ENCODE measurements at regions not wholly inside any gene's neighbourhood (a gene's known extent, or its start where the extent isn't known, plus 50 kb on each side); places are given as distances from the start of the nearest gene placed in this dataset.
"Not testable (repeated sequence)": the region's sequence is repeated elsewhere in the genome, so short reads cannot be mapped to it uniquely, and the experiment has no call there.

DNA sequence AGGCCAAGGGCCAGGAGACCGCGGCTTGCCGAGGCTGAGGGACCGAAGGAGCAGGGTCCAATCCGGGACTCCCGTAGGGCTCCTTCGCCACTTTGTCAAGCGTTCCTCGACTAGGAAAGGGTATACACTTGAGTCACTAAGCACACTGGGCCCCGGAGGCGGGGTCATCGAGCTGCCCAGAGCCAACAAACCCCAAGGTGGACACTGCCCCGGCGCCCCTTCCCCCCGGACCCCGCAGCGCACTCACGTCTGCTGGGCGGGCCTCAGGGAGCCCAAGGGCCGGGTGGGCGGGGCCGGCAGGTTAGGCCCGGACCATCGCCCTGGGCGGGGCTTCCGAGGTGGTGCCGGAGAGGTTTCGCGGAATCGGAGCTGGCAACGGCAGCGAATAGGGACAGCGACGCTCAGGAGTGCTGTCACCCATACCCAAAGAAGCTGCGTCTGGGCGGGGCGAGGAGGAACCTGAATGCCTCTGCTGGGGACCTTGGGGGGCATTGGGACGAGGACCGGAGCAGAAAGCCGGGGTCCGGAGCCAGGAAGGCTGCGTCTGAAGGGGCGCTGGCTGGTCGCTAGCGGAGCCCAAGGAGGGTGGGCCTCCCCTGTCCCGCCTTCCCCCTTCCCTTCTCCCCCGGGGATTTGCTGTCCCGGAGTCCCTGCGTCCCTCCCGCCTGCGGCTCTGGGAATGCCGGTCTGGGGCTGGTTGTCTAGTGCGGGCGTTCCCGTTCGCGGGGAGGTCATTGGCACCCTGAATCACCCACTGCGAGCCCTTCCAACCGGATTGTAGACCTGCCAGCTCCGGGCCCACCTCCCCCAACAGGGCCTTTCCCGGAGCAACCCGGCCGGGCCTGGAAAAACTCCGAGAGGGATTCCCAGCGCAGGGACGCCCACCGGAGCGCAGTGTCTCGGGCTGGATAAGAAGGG lies 118.2 kb upstream of the SMURF2 start:
- ATAC-seq (peak; percentile 62 to 69), DNase-seq (peak; percentile 69)
- peak overlapping the region; percentile 73 for H3K4me3 Mint-ChIP-seq
- H3K27me3 Mint-ChIP-seq (ENCODE audit: low read depth) = peaks cover 5% of the 10 kb centered on the region
- peaks cover 4% of the 10 kb centered on the region for H3K36me3 Mint-ChIP-seq (ENCODE audit: insufficient read depth)
- H3K4me1 Mint-ChIP-seq (ENCODE audit: low read depth) = peaks cover 36% of the 10 kb centered on the region
- no peaks in the 10 kb centered on the region for H3K9me3 Mint-ChIP-seq

DNA sequence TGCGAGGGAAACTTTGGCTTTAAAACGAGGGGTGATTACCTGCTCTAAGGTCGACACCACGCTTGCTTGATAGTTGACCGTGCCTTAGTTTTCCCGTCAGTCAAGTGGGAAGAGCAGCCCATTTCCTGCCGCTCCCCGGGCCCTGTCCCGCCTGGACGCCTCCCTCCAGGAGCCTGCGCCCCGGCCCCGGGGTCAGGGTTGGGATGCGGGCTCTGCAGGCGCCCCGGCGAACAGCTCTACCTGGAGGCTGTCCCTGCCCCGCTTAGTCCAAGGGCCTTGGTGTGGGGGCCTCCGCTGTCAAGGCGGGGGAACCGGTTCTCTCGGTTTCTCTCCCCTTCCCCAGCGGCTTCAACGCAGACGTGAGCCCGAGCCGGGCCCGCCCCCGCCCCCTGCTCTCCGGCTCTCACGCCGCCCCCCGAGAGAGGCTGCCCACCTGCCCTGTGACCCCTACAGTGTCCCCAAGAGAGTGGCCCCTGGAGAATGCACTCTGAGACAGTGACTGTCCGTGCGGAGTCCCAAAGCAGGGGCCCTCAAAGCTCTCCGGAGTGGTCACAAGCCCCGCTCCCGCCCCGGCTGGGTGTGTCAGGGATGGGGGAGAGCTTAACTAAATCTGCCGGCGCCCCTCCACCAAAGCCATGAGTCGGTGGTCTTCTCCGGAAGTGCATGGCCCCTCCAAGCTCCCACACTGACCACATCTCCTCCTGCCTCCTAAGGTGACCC lies 117.4 kb upstream of the SMURF2 start:
- Mint-ChIP-seq H3K4me3 (peak overlapping the region; percentile 51), H3K27me3 (ENCODE audit: low read depth) (peaks cover 5% of the 10 kb centered on the region), H3K4me1 (ENCODE audit: low read depth) (peaks cover 36% of the 10 kb centered on the region), H3K9me3 (no peaks in the 10 kb centered on the region), H3K36me3 (ENCODE audit: insufficient read depth) (no peaks in the 10 kb centered on the region)
- DNase-seq = no peak
- ATAC-seq = no peak

DNA sequence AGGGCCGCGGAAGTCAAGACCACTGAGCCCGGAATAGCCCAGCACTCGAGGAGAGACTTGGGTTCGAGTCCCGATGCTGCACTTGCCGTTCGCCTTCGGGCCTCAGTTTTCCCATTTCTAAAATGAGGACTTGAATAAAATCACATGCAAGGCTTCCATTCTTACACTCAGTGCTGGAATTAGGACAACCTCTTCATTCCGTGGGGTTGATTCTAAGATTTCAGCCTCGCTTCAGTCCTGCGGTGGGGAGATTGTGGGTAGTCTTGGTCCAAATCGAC lies 116.9 kb upstream of the SMURF2 start:
- peak overlapping the region; percentile 45 for H3K4me3 Mint-ChIP-seq
- not testable (repeated sequence) for H3K9me3 Mint-ChIP-seq; ATAC-seq; DNase-seq; H3K27me3 Mint-ChIP-seq (ENCODE audit: low read depth); H3K36me3 Mint-ChIP-seq (ENCODE audit: insufficient read depth)
- H3K4me1 Mint-ChIP-seq (ENCODE audit: low read depth) = peaks cover 36% of the 10 kb centered on the region

DNA sequence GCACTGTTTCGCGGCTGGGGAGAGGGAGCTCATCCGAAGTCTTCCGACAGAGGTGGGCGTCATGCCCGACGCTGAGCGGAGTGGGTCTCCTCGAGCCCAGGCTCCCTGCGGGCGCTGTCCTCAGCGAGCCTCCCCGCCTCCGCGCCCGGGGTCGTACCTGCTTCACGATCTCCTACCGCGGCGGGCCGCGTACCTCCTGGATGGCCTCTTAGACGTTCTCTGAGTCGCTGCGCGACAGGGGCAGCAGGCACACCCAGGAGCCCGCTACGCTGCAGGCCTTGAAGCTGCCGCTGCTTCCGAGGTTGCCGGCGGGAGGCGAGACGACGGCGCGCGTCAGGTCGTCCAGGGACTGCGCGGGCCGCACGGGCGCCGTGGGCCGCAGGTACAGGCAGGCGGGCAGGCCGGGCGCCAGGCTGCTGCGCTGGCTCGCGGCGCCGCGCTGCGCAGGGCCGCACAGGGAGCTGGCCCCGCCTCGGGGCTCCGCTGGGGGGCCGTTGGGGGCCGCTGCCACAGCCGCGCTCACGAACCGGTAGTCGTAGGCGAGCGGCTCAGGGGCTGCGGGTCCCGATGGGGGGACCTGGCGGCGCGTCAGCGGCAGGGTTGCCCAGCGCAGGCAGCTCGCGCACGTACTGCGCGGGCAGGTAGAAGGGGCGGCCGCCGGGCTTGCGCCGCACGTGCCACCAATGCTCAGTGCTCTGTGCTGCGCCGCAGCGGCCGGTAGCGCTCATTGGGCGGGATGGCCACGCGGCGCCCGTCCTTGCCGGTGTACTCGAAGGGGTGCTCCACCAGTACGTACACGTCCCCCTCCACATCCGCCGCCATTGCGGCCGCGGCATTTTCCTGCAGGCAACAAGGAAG lies 116.4 kb upstream of the SMURF2 start:
- DNase-seq (no peak), ATAC-seq (peak; percentile 16 to 20)
- no peaks in the 10 kb centered on the region for H3K36me3 Mint-ChIP-seq (ENCODE audit: insufficient read depth)
- H3K4me1 Mint-ChIP-seq (ENCODE audit: low read depth) = peaks cover 36% of the 10 kb centered on the region
- H3K4me3 Mint-ChIP-seq = peak overlapping the region; percentile 45
- H3K27me3 Mint-ChIP-seq (ENCODE audit: low read depth) = peaks cover 5% of the 10 kb centered on the region
- no peaks in the 10 kb centered on the region for H3K9me3 Mint-ChIP-seq

DNA sequence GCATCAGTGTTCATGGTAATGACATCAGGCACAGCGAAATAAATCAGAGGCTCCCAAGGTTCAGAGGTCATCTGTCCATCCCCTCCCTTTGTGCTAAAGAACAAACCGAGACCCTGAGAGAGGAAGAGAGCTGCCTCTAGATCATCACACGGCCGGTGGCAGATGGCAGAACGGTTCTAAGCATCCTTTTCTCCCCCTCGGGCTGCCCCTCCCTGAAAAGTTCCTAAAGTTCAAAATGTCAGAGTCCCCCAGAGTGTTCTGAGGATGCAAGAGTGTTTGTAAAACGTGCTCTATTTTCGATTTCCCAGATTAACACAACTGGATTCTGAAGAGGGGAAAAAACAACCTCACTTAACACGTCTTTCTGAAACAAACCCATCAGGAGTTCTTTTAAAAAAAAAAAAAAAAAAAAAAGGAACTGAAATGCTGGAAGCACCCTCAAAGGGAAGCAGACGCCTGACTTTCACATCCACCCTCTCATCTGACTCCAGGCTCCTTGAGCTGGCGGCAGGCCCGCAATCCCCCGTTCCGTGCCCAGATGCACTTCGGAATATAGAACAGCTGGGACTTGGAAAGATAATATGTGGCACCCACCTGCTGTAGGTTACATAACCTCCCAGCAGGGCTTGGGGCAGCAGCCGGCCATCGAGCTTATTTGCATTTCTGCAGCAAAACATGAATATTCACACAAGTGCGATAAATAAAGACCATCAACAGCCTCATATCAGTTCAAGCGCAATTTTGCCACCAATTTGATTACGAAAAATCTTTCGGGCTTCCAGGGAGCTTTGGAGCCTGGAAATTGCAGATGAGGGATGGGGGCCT lies 115.5 kb upstream of the SMURF2 start:
- ATAC-seq (no peak), DNase-seq (no peak)
- Mint-ChIP-seq H3K27me3 (ENCODE audit: low read depth) (peaks cover 5% of the 10 kb centered on the region), H3K36me3 (ENCODE audit: insufficient read depth) (no peaks in the 10 kb centered on the region), H3K4me1 (ENCODE audit: low read depth) (peaks cover 31% of the 10 kb centered on the region), H3K4me3 (peak overlapping the region; percentile 38), H3K9me3 (no peaks in the 10 kb centered on the region)

DNA sequence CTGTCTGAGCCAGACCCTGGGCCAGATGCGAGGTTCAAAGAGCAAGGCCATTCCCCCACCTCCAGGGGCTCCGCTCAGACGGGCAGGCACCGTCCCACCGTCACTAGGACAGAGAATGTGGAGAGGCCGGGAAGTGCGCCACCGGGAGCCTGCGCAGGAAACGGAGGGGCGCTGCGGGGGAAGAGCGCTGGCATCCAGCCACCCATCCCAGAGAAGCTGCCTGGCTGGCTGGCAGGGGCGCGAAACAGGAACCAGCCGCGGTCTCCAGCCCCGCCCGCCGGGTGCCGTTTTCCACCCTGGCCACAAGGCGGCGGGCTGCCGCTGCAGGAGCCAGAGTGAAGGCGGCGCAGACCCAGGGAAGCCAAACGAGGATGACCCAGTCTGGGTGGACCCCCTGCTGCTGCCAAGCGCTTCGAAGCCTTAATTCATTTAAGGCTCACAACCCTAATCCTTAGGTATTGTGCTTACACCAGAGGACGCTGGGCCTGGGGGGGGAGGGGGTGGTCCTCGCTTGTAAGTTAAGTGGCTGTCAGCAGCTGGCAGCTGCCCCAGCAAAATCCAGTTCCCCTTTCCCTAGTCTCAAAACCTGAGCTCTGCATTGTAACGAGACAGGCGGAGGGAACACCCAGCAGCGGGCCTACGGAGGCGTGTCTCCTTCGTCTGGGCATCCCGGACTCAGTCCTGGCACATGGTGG lies 114.8 kb upstream of the SMURF2 start:
- not testable (repeated sequence) for H3K36me3 Mint-ChIP-seq (ENCODE audit: insufficient read depth); H3K27me3 Mint-ChIP-seq (ENCODE audit: low read depth); H3K9me3 Mint-ChIP-seq
- DNase-seq (peak; percentile 63), ATAC-seq (peak; percentile 65 to 68)
- Mint-ChIP-seq H3K4me3 (peak overlapping the region; percentile 58), H3K4me1 (ENCODE audit: low read depth) (peaks cover 24% of the 10 kb centered on the region)

DNA sequence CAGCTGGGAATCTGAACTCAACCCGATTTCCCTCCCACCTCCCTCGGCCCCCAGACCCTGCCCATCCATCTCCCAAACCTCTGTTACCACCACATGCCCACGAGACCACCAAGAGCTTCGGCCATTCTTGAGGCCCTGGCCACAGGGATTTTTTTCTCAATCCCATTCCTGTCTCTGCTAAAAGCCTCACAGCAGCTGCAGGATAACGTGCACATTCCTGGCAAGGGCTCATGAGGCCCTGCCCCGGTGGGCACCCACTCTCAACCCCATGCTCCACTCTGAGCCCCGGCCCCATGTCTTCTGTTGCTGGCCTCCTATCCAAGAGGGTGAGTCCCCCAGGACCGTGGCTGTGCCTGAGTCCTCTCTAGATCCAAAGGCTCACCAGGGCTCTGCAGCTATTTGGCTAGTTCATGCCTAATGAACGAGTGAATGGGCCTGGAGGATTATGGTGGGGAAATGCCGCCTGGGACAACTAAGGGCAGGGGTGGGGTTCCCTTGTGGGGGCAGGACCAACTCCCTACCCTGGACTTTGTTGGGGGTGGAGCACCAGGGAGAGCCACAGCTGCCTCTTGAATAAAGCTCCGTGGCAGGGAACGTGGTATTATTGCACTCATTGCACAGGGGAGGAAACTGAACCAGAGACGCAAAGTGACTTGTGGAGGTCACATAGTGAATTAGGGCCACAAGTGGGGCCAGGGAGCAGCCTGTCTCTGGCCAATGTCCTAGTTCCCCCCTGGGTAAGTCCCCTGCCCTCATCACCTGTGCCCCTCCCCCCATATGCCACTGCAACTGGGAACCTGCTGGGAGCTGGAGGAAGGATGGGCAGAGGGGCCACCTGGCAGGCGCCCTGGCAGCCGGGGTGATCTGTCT lies 113.8 kb upstream of the SMURF2 start:
- Mint-ChIP-seq H3K36me3 (ENCODE audit: insufficient read depth) (no peaks in the 10 kb centered on the region), H3K9me3 (no peaks in the 10 kb centered on the region), H3K4me3 (no peak overlapping the region), H3K27me3 (ENCODE audit: low read depth) (peaks cover 5% of the 10 kb centered on the region), H3K4me1 (ENCODE audit: low read depth) (peaks cover 24% of the 10 kb centered on the region)
- ATAC-seq (no peak), DNase-seq (no peak)

DNA sequence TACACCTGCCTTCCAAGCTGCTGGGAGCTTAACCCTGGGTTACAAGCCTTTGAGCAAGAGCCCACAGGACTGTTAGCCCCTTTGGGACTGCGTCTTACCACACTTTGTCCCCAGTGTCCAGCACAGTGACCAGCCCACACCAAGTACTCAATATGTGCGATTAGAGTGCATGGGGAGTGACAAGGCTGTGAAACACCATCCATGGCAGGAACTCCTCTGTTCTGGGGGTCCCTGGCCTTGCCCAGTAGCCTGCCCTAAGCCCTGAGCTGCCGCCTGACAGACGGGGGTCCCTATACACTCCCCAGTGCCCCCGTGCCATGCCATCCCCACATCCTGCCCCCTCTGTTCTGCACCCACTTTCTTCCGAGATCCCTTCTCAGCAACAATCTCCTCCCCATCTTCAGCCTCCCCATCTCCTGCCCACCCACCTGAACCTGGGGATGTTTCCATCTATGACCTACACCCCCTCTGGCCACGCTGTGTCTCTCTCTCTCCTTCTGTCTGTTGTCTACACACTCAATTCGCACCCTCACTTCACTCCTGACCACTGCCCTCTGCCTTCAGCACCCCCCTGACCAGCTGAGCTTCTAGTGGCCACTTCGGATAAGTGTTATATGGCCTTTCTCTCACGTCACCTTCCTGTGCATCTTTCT lies 112.9 kb upstream of the SMURF2 start:
- no peak overlapping the region for H3K4me3 Mint-ChIP-seq
- ATAC-seq (no peak), DNase-seq (no peak)
- peaks cover 5% of the 10 kb centered on the region for H3K27me3 Mint-ChIP-seq (ENCODE audit: low read depth)
- H3K36me3 Mint-ChIP-seq (ENCODE audit: insufficient read depth) = peaks cover 5% of the 10 kb centered on the region
- peaks cover 20% of the 10 kb centered on the region for H3K4me1 Mint-ChIP-seq (ENCODE audit: low read depth)
- no peaks in the 10 kb centered on the region for H3K9me3 Mint-ChIP-seq

DNA sequence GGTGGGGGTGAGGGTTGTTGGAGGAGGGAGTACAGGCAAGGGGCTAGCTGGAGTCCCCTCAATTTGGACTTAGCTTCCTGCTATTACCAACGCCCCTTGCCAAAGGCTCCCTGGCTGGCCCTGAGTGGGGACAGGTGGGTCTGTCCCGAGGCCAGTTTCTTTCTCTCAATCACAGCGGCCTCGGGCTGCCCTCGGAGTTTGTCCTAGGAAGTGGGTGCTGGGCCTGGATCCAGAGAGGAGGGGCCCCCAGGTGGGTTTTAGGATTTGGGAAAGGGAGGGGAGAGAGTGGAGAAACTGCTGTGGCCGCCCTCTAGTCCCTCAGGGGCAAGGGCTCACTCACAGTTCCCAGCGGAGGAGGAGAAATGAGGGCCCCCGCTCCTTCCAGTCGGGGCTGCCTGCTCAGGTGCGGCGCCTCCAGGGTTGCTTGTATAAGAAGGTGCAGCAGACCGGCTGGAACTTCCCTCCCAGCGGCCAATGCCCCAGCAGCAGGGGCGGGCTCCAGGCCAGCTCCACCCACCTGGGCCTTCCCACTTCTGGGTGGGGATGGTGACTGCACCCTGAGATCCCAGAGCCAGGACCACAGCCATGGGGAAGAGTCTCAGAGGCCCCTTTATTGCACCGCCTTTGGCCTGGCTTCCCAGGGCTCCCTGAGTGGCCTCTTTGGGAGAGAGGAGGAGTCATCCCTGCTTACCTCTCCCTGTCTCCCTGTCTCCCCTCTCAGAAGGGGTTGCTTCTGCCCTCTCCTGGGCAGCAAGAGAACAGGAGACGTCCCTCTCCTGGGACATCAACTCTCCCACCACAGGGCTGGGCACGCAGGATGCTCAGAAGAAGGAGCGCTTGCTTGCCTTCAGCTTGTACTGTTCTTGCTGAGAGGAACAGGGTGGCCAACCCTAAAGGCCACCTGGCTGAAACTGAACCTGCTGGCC lies 112.0 kb upstream of the SMURF2 start:
- Mint-ChIP-seq H3K4me1 (ENCODE audit: low read depth) (peaks cover 17% of the 10 kb centered on the region), H3K36me3 (ENCODE audit: insufficient read depth) (peaks cover 7% of the 10 kb centered on the region), H3K4me3 (no peak overlapping the region), H3K9me3 (no peaks in the 10 kb centered on the region), H3K27me3 (ENCODE audit: low read depth) (peaks cover 3% of the 10 kb centered on the region)
- ATAC-seq = no peak
- DNase-seq = no peak

DNA sequence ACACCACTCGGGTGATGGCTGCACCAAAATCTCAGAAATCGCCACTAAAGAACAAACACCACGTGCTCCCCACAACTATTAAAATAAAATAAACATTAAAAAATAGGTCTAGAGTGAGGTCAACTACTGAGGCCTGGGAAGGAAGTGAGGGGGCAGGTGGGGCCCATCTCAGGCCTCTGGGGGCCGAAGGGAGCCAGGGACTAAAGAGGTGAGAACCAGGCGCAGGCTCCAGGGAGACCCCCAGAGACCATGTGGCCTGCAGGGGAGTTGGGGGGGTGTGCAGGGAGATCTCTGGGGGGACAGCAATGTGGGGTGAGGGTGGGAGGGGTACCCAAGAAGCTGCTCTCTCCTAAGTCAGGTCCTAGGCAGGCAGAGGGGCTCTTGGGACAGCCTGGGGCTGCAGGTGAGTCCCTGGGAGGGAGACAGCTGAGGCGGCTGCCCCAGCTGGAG lies 111.3 kb upstream of the SMURF2 start:
- Mint-ChIP-seq H3K27me3 (ENCODE audit: low read depth) (peaks cover 3% of the 10 kb centered on the region), H3K4me1 (ENCODE audit: low read depth) (peaks cover 14% of the 10 kb centered on the region), H3K36me3 (ENCODE audit: insufficient read depth) (peaks cover 7% of the 10 kb centered on the region), H3K9me3 (no peaks in the 10 kb centered on the region), H3K4me3 (no peak overlapping the region)
- DNase-seq (no peak), ATAC-seq (no peak)

DNA sequence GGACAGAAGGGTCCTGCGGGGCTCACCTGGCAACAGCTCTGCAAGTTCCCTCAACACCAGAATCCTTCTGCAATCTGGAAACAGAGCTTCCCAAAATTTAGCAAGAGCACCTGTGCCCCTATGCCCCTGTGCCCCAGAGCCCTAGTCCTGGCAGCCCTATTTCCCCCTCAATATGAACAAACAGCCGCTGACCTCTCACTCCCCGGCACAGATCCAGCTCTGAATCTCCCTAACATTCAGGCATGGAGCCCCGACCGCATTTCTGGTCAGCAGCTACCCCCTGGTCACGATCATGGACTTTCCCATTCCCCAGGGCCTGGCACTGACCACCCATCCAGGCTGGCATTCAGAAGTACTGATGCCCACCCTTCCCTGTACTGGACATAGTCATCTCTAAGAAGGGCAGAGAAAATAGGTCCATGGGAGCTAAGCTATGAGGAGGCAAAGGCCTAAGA lies 110.8 kb upstream of the SMURF2 start:
- no peak for ATAC-seq
- H3K36me3 Mint-ChIP-seq (ENCODE audit: insufficient read depth) = peaks cover 7% of the 10 kb centered on the region
- H3K4me3 Mint-ChIP-seq = no peak overlapping the region

More for the DNA sequence above, 110.8 kb upstream of the SMURF2 start:
- no peak for DNase-seq
- peaks cover 1% of the 10 kb centered on the region for H3K27me3 Mint-ChIP-seq (ENCODE audit: low read depth)
- H3K9me3 Mint-ChIP-seq = no peaks in the 10 kb centered on the region
- peaks cover 12% of the 10 kb centered on the region for H3K4me1 Mint-ChIP-seq (ENCODE audit: low read depth)

Data from activated T-cell treated with anti-CD3 and anti-CD28 coated beads, Interleukin-2, amount 50 U/mL, for 4 hours (primary cell).